ENCODE measurements at regions not wholly inside any gene's neighbourhood (a gene's known extent, or its start where the extent isn't known, plus 50 kb on each side); places are given as distances from the start of the nearest gene placed in this dataset.

DNA sequence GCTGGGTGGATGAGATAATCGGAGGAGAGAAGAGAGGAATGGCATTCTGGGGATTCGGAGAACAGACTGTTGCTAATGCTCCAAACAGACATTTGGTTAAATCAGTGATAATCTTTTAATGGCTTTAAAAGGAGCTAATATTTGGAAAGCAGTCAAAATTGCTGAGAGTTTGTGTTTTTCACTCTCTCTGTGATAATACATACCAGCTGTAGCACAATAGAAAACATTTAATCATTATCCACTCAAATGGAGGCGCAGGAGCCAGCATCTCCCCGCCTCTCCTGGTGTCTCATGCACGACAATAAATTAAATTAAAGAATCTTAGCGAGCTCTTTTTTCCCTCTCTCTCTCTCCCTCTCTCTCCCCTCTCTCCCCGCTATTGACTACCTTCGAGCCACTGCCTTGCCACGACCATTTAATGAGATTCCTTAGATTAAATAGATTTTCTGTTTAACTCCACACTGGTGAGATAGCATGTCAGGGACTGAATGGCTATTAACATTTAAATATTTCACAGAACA, 268.6 kb upstream of the MVB12B start:
- H3K79me2 ChIP-seq (ENCODE audit: control insufficient read depth, insufficient read depth, low read length), result no peaks in the 10 kb centered on the region
- H2AFZ ChIP-seq (ENCODE audit: low read length), result no peak overlapping the region
- H3K4me2 ChIP-seq (ENCODE audit: extremely low read depth, insufficient read depth, low read length), result no peak overlapping the region
- no peaks in the 10 kb centered on the region for H3K36me3 ChIP-seq (ENCODE audit: control insufficient read depth, insufficient read depth, low read length)
- H3K9ac ChIP-seq (ENCODE audit: insufficient read depth, low read length), result no peak overlapping the region
- no peak overlapping the region for H3K27ac ChIP-seq (ENCODE audit: insufficient read depth, low read length)
- H3K4me3 ChIP-seq (replicated peaks in 1 of 4; ENCODE audit: control extremely low read depth in 1 of 4, insufficient read depth in 1 of 4, low read depth in 3 of 4, low read length in 4 of 4), result no peak overlapping the region
- no peaks in the 10 kb centered on the region for H3K4me1 ChIP-seq (ENCODE audit: control insufficient read depth, extremely low read depth, insufficient read depth, low read length)
- no peak for DNase-seq (ENCODE audit: low read depth in 2 of 2)
- H3K9me3 ChIP-seq (ENCODE audit: control insufficient read depth, insufficient read depth, low read depth, low read length), result no peaks in the 10 kb centered on the region
- TF ChIP-seq EZH2 (IDR thresholded peaks at IDR 0.05; ENCODE audit: low read length, missing control alignments) (no peak), CTCF (conservative IDR thresholded peaks at IDR 0.05 in 1 of 2, IDR thresholded peaks at IDR 0.05 in 1 of 2; ENCODE audit: low read depth in 1 of 2, low read length in 2 of 2) (no peak)
- peaks cover 24% of the 10 kb centered on the region for H3K27me3 ChIP-seq (ENCODE audit: control insufficient read depth, insufficient read depth, low read length)
- H4K20me1 ChIP-seq (ENCODE audit: control insufficient read depth, extremely low read depth, insufficient read depth, low read length), result no peaks in the 10 kb centered on the region

- Histone ChIP-seq H3K9ac (ENCODE audit: insufficient read depth, low read length) (no peak overlapping the region), H3K4me2 (ENCODE audit: extremely low read depth, insufficient read depth, low read length) (no peak overlapping the region), H3K27me3 (ENCODE audit: control insufficient read depth, insufficient read depth, low read length) (peaks cover 23% of the 10 kb centered on the region)
These were observed 268.0 kb upstream of the MVB12B start for GRCh38 chr9:126058591-126058990.

GRCh38 chr9:126061575-126061974, 265.1 kb upstream of the MVB12B start:
- no peak for DNase-seq (ENCODE audit: low read depth in 2 of 2)
- Histone ChIP-seq H3K27ac (ENCODE audit: insufficient read depth, low read length) (no peak overlapping the region), H3K36me3 (ENCODE audit: control insufficient read depth, insufficient read depth, low read length) (no peaks in the 10 kb centered on the region), H3K79me2 (ENCODE audit: control insufficient read depth, insufficient read depth, low read length) (no peaks in the 10 kb centered on the region), H3K9ac (ENCODE audit: insufficient read depth, low read length) (no peak overlapping the region), H2AFZ (ENCODE audit: low read length) (no peak overlapping the region), H3K4me1 (ENCODE audit: control insufficient read depth, extremely low read depth, insufficient read depth, low read length) (no peaks in the 10 kb centered on the region), H4K20me1 (ENCODE audit: control insufficient read depth, extremely low read depth, insufficient read depth, low read length) (no peaks in the 10 kb centered on the region), H3K27me3 (ENCODE audit: control insufficient read depth, insufficient read depth, low read length) (peaks cover 10% of the 10 kb centered on the region), H3K4me2 (ENCODE audit: extremely low read depth, insufficient read depth, low read length) (no peak overlapping the region), H3K4me3 (replicated peaks in 1 of 4; ENCODE audit: control extremely low read depth in 1 of 4, insufficient read depth in 1 of 4, low read depth in 3 of 4, low read length in 4 of 4) (no peak overlapping the region), H3K9me3 (ENCODE audit: control insufficient read depth, insufficient read depth, low read depth, low read length) (no peaks in the 10 kb centered on the region)
- TF ChIP-seq EZH2 (IDR thresholded peaks at IDR 0.05; ENCODE audit: low read length, missing control alignments), result no peak
- no peak for TF ChIP-seq CTCF (conservative IDR thresholded peaks at IDR 0.05 in 1 of 2, IDR thresholded peaks at IDR 0.05 in 1 of 2; ENCODE audit: low read depth in 1 of 2, low read length in 2 of 2)

More at GRCh38 chr9:126058591-126058990, 268.0 kb upstream of the MVB12B start:
- H3K79me2 ChIP-seq (ENCODE audit: control insufficient read depth, insufficient read depth, low read length), result no peaks in the 10 kb centered on the region
- no peaks in the 10 kb centered on the region for H3K4me1 ChIP-seq (ENCODE audit: control insufficient read depth, extremely low read depth, insufficient read depth, low read length)
- no peak overlapping the region for H2AFZ ChIP-seq (ENCODE audit: low read length)
- H3K4me3 ChIP-seq (replicated peaks in 1 of 4; ENCODE audit: control extremely low read depth in 1 of 4, insufficient read depth in 1 of 4, low read depth in 3 of 4, low read length in 4 of 4), result no peak overlapping the region
- H3K27ac ChIP-seq (ENCODE audit: insufficient read depth, low read length), result no peak overlapping the region
- no peaks in the 10 kb centered on the region for H3K36me3 ChIP-seq (ENCODE audit: control insufficient read depth, insufficient read depth, low read length)
- TF ChIP-seq CTCF (conservative IDR thresholded peaks at IDR 0.05 in 1 of 2, IDR thresholded peaks at IDR 0.05 in 1 of 2; ENCODE audit: low read depth in 1 of 2, low read length in 2 of 2) (no peak), EZH2 (IDR thresholded peaks at IDR 0.05; ENCODE audit: low read length, missing control alignments) (no peak)
- no peaks in the 10 kb centered on the region for H4K20me1 ChIP-seq (ENCODE audit: control insufficient read depth, extremely low read depth, insufficient read depth, low read length)
- no peaks in the 10 kb centered on the region for H3K9me3 ChIP-seq (ENCODE audit: control insufficient read depth, insufficient read depth, low read depth, low read length)
- DNase-seq (ENCODE audit: low read depth in 2 of 2), result no peak

Data from fibroblast of lung (primary cell).